HG03280 (cell line): ENCODE measurements at regions not wholly inside any gene's neighbourhood (a gene's known extent, or its start where the extent isn't known, plus 50 kb on each side); places are given as distances from the start of the nearest gene placed in this dataset.

Source experiments
- ATAC-seq: cut with Tn5 transposase; IDR thresholded peaks from one replicate; pipeline ENCODE4 v1.9.1; 2021; ENCODE audit warnings: mild to moderate bottlenecking, moderate library complexity; ENCODE audit not compliant: unreplicated experiment

DNA sequence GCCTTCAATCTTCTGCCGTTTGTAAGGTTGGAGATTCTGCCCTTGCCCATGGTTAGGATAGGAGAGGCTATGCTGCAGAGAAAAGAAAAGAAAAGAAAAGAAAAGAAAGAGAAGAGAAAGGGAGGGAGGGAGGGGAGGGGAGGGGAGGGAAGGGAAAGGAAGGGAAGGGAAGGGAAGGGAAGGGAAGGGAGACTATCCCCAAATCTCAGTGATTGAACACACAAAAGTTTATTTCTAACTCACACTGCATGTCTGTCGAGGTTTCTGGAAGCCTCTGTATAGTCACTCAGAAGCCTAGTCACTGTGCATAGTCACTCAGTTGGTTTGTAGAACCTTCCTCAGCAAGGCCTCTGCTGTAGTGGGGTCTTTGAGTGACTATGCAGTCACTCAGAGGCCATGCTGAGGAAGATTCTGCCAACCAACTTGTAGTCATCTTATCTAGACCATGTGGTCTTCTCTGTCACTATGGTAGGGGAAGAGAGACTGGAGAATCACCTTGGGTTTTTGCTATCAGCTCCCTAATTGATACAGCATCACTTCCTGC lies 52.3 kb upstream of the ABCC9 start:
- no peak for ATAC-seq

DNA sequence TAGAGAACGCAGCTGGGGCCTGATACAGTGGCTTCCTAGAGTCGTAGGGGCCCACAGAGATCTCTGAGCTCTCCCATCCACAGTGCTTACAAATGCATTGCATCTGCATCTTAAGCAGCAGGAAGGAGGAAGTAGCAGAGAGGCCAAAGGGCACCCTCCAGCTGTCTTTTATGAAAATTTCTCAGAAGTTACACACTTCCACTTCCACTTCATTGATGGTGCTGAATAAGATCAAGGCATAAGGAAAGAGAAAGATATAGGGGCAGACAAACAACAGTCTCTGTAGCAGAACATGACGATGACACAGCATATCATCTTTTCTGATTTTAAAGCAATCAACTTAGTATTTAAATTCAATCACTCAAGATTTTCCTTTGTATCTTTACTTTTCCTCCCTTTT lies 51.6 kb upstream of the ABCC9 start:
- ATAC-seq: peak; percentile 68

- ATAC-seq: no peak
Measured at GRCh38 chr12:21991526-21991925, 50.3 kb upstream of the ABCC9 start.
